Right hindlimb (tissue), 1 donor: ENCODE measurements at regions not wholly inside any gene's neighbourhood (a gene's known extent, or its start where the extent isn't known, plus 50 kb on each side); places are given as distances from the start of the nearest gene placed in this dataset.

Experiments
- DNase-seq: peaks from one replicate; pipeline ENCODE4 v3.0.0-alpha.2; 2018

GRCh38 chr1:86228546-86228945 is 72.0 kb upstream of the COL24A1 start:
- no peak for DNase-seq

- DNase-seq: no peak
Measured at GRCh38 chr1:86227026-86227425, 70.5 kb upstream of the COL24A1 start.

GRCh38 chr1:86226204-86226603 is 69.6 kb upstream of the COL24A1 start:
- no peak for DNase-seq

- no peak for DNase-seq
Measured at GRCh38 chr1:86224651-86225310, 68.2 kb upstream of the COL24A1 start.

GRCh38 chr1:86218859-86219258 is 62.3 kb upstream of the COL24A1 start:
- no peak for DNase-seq

GRCh38 chr1:86214605-86215004 is 58.0 kb upstream of the COL24A1 start:
- DNase-seq: no peak

GRCh38 chr1:86209346-86209745 is 52.8 kb upstream of the COL24A1 start:
- no peak for DNase-seq

GRCh38 chr1:86207323-86207722 is 50.8 kb upstream of the COL24A1 start:
- peak; percentile 88 for DNase-seq
